Stimulated activated memory B cell treated with anti-CD40 and anti-IgM and Interleukin-4, amounts not matched to agents 10 μg/mL and 1 μg/mL and 100 μg/mL, for 72 hours (primary cell): ENCODE measurements at regions not wholly inside any gene's neighbourhood (a gene's known extent, or its start where the extent isn't known, plus 50 kb on each side); places are given as distances from the start of the nearest gene placed in this dataset.

Experiments used
- ATAC-seq: fragments of 150-1000 bp; cut with Tn5 transposase; 2 replicates; pipeline ENCODE4 v1.10.0; 2021
- H3K27ac Mint-ChIP-seq: one replicate; pipeline ENCODE4 v1.8.0; 2022; ENCODE audit warnings: mild to moderate bottlenecking, mixed read lengths
- H3K27me3 Mint-ChIP-seq: one replicate; pipeline ENCODE4 v1.8.0; 2022; ENCODE audit warnings: mixed read lengths
- H3K36me3 Mint-ChIP-seq: one replicate; pipeline ENCODE4 v1.8.0; 2022; ENCODE audit warnings: mixed read lengths
- H3K4me1 Mint-ChIP-seq: one replicate; pipeline ENCODE4 v1.8.0; 2022; ENCODE audit warnings: mixed read lengths
- H3K4me3 Mint-ChIP-seq: one replicate; pipeline ENCODE4 v1.8.0; 2022; ENCODE audit warnings: mild to moderate bottlenecking, moderate library complexity, mixed read lengths
- H3K9me3 Mint-ChIP-seq: one replicate; pipeline ENCODE4 v1.8.0; 2022; ENCODE audit warnings: mixed read lengths

DNA sequence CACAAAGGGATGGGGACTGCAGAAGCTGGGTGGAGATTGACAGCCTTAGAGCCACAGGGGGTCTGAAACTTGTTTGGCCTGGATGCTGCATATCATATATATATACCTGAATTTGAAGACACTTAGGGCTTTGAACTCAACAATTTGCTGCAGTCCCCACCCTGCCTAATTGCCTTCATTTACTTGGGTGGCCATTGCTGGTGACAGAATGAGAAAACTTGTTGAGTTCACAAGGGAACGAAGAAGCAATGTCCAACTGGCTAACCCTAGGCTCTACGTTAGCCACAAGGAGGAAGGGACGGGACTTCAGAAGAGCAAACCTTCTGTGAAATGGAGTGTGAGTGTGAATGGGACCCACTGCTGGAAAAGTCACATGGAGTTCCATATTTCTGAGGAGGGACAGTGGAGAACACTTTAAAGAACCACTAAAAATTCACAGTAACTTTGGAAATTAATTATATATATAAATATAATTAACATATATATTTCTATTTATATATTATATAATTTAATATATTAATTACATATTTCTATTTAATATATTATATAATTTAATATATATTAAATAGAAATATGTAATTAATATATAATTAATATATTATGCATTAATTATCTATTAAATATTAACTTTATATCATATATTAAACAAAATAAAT lies 215.3 kb upstream of the SOX9 start:
- no peaks in the 10 kb centered on the region for H3K9me3 Mint-ChIP-seq
- no peak overlapping the region for H3K4me3 Mint-ChIP-seq
- no peak for ATAC-seq
- no peaks in the 10 kb centered on the region for H3K27me3 Mint-ChIP-seq
- H3K36me3 Mint-ChIP-seq: no peaks in the 10 kb centered on the region
- H3K27ac Mint-ChIP-seq: no peak overlapping the region
- H3K4me1 Mint-ChIP-seq: no peaks in the 10 kb centered on the region

DNA sequence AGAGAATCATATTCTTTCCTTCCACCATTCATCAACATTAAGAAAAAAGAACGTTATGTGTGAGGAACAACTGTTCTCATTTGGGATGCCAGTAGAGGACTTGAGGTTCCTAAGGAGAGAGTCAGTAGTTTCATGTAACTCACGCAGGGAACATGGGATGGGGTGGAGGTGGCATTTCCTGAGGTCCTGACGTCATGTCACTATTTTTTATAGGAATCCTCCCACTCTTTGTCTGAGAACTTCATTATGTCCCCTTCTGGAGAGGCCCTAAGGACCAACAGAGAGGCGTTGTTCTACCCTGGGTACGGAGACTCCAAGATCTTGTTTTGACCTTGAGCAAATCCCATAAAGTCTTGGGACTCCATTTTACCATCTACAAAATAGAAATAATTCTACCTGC lies 211.7 kb upstream of the SOX9 start:
- Mint-ChIP-seq H3K27ac (no peak overlapping the region), H3K27me3 (no peaks in the 10 kb centered on the region), H3K4me3 (no peak overlapping the region), H3K4me1 (no peaks in the 10 kb centered on the region), H3K9me3 (no peaks in the 10 kb centered on the region), H3K36me3 (no peaks in the 10 kb centered on the region)
- no peak for ATAC-seq

DNA sequence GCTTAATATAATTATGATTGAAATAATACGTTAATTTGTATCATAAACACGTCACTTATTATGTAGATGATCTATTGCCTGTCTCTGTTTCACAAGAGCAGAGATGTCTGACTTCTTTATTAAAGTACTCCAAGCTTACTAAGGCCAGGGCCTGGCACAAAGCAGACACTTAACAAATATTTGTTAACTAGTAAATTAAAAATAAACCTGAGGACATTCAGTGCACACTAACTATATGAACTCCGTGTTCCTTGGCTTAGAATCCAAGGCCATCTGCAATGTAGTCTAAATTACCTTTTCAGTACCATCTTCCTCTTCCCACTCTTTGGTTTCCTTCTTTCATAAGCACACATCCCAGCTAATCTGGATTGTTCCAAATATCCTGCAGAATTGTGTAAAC lies 210.8 kb upstream of the SOX9 start:
- Mint-ChIP-seq H3K36me3 (no peaks in the 10 kb centered on the region), H3K27ac (no peak overlapping the region), H3K4me3 (no peak overlapping the region), H3K9me3 (no peaks in the 10 kb centered on the region), H3K4me1 (no peaks in the 10 kb centered on the region), H3K27me3 (no peaks in the 10 kb centered on the region)
- ATAC-seq: no peak

DNA sequence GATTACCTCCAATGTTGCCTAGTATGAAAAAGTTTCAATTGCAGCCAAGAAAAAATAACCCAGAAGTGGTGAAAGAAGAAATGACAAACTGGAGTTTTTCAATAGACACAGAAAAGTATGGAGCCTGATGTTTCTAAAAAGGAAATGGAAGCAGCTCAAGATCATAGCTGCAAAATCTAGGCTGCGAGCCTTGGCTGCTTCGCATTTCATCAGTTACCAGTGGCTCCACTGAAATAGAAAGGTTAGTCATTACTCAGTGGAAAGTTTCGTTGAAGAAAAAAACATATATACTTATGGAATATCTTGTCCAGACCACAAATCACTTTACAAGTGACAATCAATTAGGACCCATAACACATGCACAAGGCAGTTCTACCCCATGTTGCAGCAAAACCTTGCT lies 206.8 kb upstream of the SOX9 start:
- no peaks in the 10 kb centered on the region for H3K27me3 Mint-ChIP-seq
- H3K36me3 Mint-ChIP-seq: no peaks in the 10 kb centered on the region
- H3K27ac Mint-ChIP-seq: no peak overlapping the region
- H3K9me3 Mint-ChIP-seq: no peaks in the 10 kb centered on the region
- H3K4me3 Mint-ChIP-seq: no peak overlapping the region
- H3K4me1 Mint-ChIP-seq: no peaks in the 10 kb centered on the region
- ATAC-seq: no peak

DNA sequence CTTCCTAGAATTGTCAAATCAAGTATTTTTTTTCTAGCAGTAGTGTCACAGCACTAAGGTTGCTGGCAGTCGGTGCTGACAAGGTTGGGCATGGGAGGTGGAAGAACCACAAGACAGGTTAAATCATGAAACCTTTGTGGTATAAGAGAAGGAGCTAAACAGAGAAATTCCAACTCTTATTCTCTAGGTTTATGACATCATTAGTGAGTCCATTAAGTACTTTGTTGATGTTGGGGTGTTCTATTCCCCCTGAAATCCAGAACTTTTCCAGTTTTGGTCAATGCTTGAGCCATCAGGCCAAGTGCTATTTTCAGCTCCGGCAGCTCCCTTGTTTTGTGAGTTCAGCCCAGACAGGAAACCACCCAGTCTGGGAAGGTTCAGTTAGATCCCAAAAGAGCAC lies 206.0 kb upstream of the SOX9 start:
- ATAC-seq: no peak
- H3K27me3 Mint-ChIP-seq: no peaks in the 10 kb centered on the region
- H3K36me3 Mint-ChIP-seq: no peaks in the 10 kb centered on the region

DNA sequence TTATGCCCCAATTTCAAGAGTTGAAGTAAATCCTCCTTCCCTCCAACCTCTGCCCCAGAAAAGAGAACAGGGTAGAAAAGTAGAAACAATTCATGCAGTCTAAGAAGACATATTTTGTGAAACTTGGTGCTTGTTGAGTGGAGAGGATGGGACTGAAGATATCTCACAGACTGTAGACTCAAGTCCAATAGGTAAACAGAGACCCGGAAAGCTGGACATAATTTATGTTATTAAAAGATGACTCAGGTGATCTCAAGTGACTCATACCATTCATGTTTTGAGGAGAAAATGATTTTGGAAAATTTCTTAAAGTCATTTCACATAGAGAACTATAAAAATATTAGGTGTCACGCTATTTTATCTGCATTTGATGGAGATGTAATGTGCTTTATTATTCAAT lies 203.1 kb upstream of the SOX9 start:
- H3K27me3 Mint-ChIP-seq: no peaks in the 10 kb centered on the region
- no peak for ATAC-seq

More for the DNA sequence above, 206.0 kb upstream of the SOX9 start:
- Mint-ChIP-seq H3K4me3 (no peak overlapping the region), H3K27ac (no peak overlapping the region), H3K9me3 (no peaks in the 10 kb centered on the region), H3K4me1 (no peaks in the 10 kb centered on the region)

DNA sequence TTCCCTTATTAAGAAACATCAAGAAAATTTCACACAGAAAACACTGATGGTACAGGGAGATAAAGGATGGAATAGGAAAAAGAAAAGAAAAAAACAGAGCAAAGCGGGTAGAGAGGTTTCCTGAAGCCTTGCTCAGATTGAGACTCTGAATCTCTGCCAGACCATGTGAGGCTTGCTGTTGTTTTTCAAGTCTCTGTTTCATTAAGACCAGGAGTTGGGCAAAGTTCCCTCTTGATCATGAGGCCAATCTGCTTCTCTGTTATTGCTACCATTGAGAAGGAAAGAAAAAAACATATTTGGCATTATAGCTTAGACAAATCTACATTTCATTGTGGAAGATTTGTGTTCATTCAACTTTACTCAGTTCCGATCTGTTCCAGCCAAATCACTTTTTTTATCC lies 201.6 kb upstream of the SOX9 start:
- Mint-ChIP-seq H3K36me3 (no peaks in the 10 kb centered on the region), H3K4me3 (no peak overlapping the region), H3K27me3 (no peaks in the 10 kb centered on the region), H3K9me3 (peaks cover 7% of the 10 kb centered on the region), H3K27ac (no peak overlapping the region), H3K4me1 (no peaks in the 10 kb centered on the region)
- ATAC-seq: no peak

More for the DNA sequence above, 203.1 kb upstream of the SOX9 start:
- H3K27ac Mint-ChIP-seq: no peak overlapping the region
- no peaks in the 10 kb centered on the region for H3K4me1 Mint-ChIP-seq
- H3K4me3 Mint-ChIP-seq: no peak overlapping the region
- peaks cover 5% of the 10 kb centered on the region for H3K9me3 Mint-ChIP-seq
- no peaks in the 10 kb centered on the region for H3K36me3 Mint-ChIP-seq

DNA sequence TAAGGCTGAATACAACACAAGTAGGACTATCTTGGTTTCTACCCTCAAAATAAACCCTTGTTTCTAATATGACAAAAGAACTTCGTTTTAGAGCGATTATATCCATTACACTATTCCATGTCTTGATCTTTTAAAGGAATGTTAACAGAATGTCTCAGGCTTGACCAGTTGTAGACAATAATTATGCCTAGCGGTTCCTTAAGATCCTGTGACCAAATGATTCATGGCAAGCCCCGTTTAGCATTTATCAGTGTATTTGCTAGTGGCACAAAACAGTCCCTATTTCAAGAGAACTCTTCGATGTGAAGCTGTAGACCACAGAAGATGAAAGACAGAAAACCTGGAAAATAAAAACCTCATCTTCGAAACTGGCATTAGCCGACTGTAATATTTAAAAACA lies 200.9 kb upstream of the SOX9 start:
- no peak overlapping the region for H3K27ac Mint-ChIP-seq

DNA sequence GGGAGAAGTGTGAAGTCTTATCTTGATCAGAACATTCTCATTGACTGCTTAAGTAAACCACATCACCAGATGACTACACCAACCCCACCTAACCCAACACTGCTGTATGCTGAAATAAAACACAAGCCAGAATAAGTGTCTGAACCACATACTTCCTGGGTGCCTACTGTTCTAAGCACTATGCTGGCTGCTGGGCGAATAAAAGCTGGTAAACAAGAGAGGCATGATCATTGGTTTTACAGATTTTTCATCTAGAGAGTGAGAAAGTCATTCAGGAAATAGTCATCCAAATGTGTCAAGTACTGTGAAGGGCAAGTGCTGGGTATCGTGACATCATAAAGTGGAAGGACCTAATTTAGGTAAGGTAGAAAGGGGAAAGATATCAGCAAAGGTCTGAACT lies 199.0 kb upstream of the SOX9 start:
- Mint-ChIP-seq H3K27ac (no peak overlapping the region), H3K36me3 (no peaks in the 10 kb centered on the region), H3K4me1 (no peaks in the 10 kb centered on the region), H3K27me3 (no peaks in the 10 kb centered on the region), H3K9me3 (peaks cover 11% of the 10 kb centered on the region), H3K4me3 (no peak overlapping the region)
- no peak for ATAC-seq

More for the DNA sequence above, 200.9 kb upstream of the SOX9 start:
- no peaks in the 10 kb centered on the region for H3K36me3 Mint-ChIP-seq
- no peaks in the 10 kb centered on the region for H3K4me1 Mint-ChIP-seq
- no peak for ATAC-seq
- no peaks in the 10 kb centered on the region for H3K27me3 Mint-ChIP-seq
- H3K4me3 Mint-ChIP-seq: no peak overlapping the region
- H3K9me3 Mint-ChIP-seq: peaks cover 9% of the 10 kb centered on the region

DNA sequence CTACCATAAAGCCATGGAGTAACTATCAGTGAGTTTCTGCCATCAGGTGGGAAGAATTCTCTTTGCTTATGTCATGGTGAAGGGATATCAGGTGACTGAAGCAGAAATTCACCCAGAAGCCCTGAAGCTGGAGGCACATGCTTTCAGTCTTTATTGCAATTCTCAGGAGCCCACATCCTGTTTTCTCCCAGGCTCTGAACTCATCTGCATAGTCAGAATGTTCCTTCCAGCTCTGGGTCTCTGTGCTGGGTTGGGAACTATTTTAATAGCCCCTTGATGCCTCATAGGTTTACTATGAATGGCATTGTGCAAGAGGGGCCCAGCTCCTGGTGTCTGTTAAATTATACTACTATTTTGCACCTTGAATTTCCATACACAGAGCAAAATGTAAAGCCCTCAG lies 198.4 kb upstream of the SOX9 start:
- Mint-ChIP-seq H3K27me3 (no peaks in the 10 kb centered on the region), H3K27ac (no peak overlapping the region), H3K4me1 (no peaks in the 10 kb centered on the region), H3K9me3 (peaks cover 11% of the 10 kb centered on the region), H3K36me3 (no peaks in the 10 kb centered on the region), H3K4me3 (no peak overlapping the region)
- ATAC-seq: no peak

DNA sequence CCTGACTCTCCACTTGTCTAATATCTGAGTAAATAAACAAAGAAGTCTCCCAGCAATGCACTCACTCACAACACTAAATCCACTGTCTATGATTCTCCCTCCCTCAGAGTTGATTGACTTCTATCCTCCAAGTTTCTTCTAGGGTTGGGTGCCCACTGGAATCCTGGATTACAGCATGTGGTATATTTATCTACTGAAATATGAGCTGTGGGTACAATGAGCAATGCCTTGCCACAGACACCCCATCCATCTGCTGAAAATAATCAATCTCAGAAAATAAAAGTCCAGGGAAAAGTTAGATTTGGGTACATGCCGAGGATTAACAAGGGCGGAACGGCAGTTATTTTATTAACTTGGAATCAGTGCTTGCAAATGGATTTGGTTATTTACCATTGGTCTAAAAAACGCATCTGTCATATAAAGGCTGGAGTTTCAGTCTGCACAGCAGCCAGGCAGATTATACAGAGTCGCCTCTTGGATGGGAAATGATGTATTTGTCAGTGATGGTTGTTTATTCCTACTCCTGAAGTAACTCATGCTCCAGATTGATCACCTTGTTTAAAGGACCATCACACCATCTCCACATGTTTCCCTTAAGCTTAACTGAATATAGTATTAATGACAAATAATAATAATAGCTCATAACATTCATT lies 193.9 kb upstream of the SOX9 start:
- no peak for ATAC-seq
- Mint-ChIP-seq H3K4me3 (no peak overlapping the region), H3K36me3 (no peaks in the 10 kb centered on the region), H3K9me3 (peaks cover 10% of the 10 kb centered on the region), H3K27me3 (no peaks in the 10 kb centered on the region), H3K27ac (no peak overlapping the region), H3K4me1 (no peaks in the 10 kb centered on the region)

DNA sequence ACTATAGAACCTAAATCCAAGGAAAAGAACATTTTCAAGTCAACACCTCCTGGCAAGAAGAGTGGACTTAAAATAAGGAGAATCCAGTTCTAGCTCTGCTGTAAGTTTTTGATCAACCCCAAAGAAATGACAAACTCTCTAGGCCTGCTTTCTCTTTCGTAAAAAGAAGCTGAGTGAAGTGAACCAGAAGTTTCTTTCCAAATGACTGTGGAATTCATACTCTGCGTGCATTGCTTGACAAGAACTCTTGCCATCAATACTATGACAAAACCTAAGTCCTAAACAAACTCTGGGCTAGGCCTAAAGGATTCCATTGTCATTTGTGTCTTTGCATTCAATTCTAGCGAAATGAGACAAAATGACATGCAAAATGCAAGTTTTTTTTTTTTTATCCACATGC lies 187.5 kb upstream of the SOX9 start:
- Mint-ChIP-seq H3K27me3 (no peaks in the 10 kb centered on the region), H3K9me3 (peaks cover 3% of the 10 kb centered on the region), H3K4me1 (no peaks in the 10 kb centered on the region), H3K27ac (no peak overlapping the region), H3K4me3 (no peak overlapping the region), H3K36me3 (no peaks in the 10 kb centered on the region)
- ATAC-seq: no peak

DNA sequence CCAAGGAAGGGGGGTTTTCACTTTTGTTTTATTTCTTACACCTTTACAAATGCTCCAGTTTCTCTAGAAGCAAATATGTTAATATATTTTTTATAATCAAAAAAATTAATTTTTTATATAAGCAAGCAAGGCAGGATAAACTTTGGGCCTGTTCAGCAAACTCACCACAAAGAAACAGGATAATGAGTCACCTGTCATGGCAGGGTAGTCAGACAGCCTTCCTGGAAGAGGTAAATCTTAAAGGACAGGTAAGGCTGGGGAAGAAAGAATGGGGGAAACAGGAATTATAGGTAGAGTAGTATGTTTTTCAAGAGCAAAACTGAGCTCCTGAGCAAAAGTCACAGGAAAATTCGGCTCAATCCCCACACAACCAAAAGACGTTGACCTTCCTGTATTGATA lies 186.3 kb upstream of the SOX9 start:
- H3K27me3 Mint-ChIP-seq: no peaks in the 10 kb centered on the region
- no peak overlapping the region for H3K4me3 Mint-ChIP-seq
- H3K36me3 Mint-ChIP-seq: no peaks in the 10 kb centered on the region
- H3K27ac Mint-ChIP-seq: no peak overlapping the region
- no peak for ATAC-seq
- peaks cover 3% of the 10 kb centered on the region for H3K9me3 Mint-ChIP-seq
- no peaks in the 10 kb centered on the region for H3K4me1 Mint-ChIP-seq

DNA sequence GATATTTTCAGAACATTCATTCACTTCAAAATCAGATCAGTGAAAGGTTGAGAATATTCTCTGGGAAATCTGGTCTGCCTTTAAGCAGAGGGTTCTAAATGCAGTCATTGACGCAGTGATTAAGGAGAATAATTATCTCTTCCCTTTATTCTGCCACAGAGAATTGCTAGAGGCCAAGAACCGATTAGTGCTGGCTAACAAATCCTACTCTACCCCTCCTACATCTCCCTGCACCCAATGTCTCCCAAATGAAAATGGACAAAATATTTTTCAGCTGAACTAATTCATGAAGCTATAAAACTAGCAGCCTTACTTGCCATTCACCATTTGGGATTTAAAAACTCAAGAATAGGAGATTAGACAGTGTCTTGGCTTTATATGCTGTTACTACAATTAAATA lies 185.5 kb upstream of the SOX9 start:
- H3K4me1 Mint-ChIP-seq: no peaks in the 10 kb centered on the region
- H3K9me3 Mint-ChIP-seq: peaks cover 3% of the 10 kb centered on the region
- no peak overlapping the region for H3K4me3 Mint-ChIP-seq
- no peaks in the 10 kb centered on the region for H3K36me3 Mint-ChIP-seq
- no peak for ATAC-seq
- no peaks in the 10 kb centered on the region for H3K27me3 Mint-ChIP-seq
- H3K27ac Mint-ChIP-seq: no peak overlapping the region

DNA sequence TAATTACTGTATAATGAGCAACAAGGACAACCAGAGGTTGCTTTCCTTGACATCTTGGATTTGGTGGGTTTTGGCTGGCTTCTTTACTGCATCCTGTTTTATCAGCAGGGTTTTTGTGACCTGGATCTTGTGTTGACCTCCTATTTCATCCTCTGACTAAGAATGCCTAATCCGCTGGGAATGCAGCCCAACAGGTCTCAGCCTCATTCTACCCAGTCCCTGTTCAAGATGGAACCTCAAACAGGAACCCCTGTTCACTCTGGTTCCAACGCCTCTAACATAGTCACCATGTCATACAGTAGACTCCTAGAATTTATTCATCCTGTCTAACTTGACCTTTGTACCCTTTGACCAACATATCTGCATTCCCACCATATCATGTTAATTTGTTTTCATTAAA lies 183.8 kb upstream of the SOX9 start:
- H3K27me3 Mint-ChIP-seq: no peaks in the 10 kb centered on the region
- H3K9me3 Mint-ChIP-seq: no peaks in the 10 kb centered on the region
- H3K27ac Mint-ChIP-seq: no peak overlapping the region
- no peaks in the 10 kb centered on the region for H3K36me3 Mint-ChIP-seq
- no peak overlapping the region for H3K4me3 Mint-ChIP-seq
- ATAC-seq: no peak
- H3K4me1 Mint-ChIP-seq: no peaks in the 10 kb centered on the region

DNA sequence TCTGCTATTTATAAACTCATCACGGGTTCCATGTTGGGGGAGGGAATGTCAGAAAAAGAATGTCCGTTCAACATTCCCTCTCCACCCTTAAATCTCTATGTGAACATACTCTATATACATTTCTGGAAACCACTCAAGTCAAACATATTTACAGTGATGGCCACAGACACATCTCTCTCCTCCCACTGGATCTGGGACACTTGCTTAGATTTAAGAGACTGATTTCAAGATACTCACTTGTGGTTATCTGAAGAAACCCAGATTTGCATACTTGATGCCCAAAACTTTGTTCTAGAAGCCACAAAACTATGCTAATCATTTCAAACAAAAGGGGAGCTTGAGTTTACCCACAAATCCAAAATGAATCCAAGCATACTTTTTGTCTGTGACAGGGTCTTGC lies 182.9 kb upstream of the SOX9 start:
- H3K4me1 Mint-ChIP-seq: no peaks in the 10 kb centered on the region
- no peak overlapping the region for H3K27ac Mint-ChIP-seq

More for the DNA sequence above, 182.9 kb upstream of the SOX9 start:
- no peak for ATAC-seq
- no peaks in the 10 kb centered on the region for H3K36me3 Mint-ChIP-seq
- H3K27me3 Mint-ChIP-seq: no peaks in the 10 kb centered on the region
- H3K9me3 Mint-ChIP-seq: no peaks in the 10 kb centered on the region
- no peak overlapping the region for H3K4me3 Mint-ChIP-seq
